SK-MEL-5 (cell line): ENCODE measurements at regions not wholly inside any gene's neighbourhood (a gene's known extent, or its start where the extent isn't known, plus 50 kb on each side); places are given as distances from the start of the nearest gene placed in this dataset.
"Not testable (repeated sequence)": the region's sequence is repeated elsewhere in the genome, so short reads cannot be mapped to it uniquely, and the experiment has no call there.

Experiments used
- DNase-seq: peaks from one replicate; pipeline ENCODE4 v3.0.0-alpha.2; 2016; ENCODE audit warnings: low read depth, low spot score
- in situ Hi-C: cut with HindIII; loops from 2 replicates; pipeline ENCODE4 v1.10.0; 2016; ENCODE audit warnings: low sequenced_read_pairs, high pct_unique_total_duplicates, low pct_unique_long_range_greater_than_20kb

DNA sequence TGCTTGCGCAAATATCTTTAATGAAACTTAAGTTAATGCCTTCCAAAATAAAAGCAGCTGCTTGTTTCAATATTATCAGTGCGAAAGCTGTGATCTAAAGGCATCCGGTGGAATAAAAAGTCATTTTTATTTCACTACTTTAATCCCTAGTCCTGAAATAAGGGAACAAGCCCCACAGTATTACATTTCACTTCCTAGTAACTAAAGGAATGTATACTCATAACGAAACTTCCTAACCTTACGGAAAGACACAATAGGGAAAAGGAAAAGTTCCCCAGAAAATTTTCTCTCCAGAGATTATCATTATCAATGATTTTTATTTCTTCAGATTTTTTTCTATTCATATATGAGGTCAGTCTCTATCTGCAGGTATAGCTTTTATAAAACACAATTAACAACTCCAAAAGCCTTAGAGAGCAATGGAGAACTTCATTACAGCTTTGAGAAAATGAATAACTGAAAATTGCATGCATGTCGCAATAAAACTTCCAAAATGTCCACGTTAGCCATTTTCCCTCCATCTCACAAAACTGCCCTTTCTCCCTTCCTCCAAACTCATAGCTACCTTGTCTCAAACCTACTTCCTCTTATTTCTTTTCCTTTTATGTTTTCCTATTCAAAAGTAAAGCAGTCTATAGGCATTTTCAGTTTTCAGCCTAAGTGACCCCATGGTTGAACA is 154.3 kb upstream of the MED13 start:
- DNase-seq: no peak
- in situ Hi-C loops: no loop called here

DNA sequence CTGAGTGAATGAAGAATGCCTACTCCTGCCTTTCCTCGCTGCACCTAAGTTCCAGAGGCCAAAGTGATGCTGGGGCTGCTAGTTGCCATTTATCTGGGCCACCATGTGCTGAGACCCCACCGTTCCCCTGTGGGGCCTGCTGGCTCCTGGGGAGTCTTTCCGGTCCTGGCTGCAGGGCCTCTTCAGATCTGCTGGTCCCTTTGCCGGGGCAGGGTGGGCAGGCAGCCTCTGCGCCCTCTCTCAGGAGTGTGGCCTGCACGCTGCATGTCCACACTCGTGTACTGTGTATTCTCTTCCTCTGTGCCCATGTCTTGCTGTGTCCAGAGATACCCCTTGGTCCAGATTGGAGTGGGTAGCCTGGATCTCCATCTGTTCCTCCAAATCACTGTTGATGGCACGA is 151.8 kb upstream of the MED13 start:
- in situ Hi-C loops: no loop called here

DNA sequence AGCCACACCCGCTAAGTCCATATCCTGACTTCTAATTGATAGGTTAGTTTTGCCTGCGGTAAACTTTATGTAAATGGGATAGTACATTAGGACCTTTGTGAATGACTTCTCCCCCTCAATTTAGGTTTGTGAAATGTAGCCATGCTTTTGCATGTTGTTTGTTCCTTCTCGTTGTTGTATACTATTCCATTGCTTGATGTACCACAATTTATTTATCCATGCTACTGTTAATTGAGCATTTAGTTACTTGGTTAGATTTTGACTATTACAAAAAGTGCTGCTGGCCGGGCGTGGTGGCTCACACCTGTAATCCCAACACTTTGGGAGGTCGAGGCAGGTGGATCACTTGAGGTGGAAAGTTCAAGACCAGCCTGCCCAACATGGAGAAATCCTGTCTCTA is 150.8 kb upstream of the MED13 start:
- in situ Hi-C loops, DNase-seq: not testable (repeated sequence)

More for the DNA sequence above, 151.8 kb upstream of the MED13 start:
- no peak for DNase-seq

DNA sequence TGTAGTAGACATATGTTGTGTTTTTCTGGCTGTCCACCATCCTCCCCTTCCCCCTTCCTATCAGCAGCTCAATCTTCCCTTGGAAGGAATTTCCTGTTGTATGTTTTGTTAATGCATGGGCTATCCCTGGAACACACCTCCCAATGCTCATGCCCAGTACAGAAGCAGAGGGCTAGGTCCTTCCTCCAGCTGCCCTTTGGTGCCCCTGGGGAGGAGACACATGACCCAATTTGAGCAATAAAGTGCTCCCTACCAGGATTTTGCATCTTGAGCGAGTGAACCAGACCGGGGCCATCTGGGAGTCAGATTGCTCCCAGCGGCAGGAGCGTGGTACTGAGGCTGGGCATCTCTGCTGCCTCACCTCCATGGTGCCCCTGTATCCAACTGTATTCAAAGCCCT is 141.5 kb upstream of the MED13 start:
- peak; percentile 65 for DNase-seq
- in situ Hi-C loops: no loop called here

DNA sequence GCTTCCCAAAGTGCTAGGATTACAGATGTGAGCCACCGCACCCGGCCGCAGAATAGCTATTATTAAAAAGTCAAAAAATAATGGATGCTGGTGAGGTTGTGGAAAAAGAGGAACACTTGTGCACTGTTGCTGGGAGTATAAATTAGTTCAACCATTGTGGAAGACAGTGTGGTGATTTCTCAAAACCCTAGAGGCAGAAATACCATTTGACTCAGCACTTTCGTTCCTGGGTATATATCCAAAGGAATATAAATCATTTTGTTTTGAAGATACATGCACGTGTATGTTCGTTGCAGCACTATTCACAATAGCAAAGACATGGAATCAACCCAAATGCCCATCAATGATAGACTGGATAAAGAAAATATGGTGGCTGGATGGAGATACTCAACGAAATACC is 132.1 kb upstream of the MED13 start:
- DNase-seq, in situ Hi-C loops: not testable (repeated sequence)

DNA sequence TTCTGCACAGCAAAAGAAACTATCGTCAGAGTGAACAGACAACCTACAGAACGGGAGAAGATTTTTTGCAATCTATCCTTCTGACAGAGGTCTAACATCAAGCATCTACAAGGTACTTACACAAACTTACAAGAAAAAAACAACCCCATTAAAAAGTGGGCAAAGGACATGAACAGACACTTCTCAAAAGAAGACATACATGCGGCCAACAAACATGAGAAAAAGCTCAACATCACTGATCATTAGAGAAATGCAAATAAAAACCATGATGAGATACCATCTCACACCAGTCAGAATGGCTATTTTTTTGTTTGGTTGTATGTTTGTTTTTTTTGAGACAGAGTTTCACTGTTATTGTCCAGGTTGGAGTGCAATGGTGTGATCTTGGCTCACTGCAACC is 131.5 kb upstream of the MED13 start:
- not testable (repeated sequence) for DNase-seq

DNA sequence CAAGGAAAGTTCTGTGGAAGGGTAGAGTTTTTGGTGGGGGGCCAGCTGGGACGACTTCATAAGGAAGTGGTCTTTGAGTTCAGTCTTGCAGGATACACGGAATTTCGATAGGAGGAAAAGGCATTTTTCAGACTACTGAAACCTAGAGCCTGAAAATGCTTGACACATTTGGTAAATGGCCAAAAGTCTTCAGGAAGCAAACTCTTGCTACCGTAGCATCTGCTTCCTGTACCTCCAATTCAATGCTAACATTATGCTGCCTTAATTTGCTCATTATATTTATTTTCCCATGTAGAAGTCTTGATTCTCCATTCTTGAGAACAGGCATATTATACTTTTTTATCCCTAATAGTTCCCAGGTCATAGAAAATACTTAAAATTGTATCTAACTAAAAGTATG is 129.3 kb upstream of the MED13 start:
- in situ Hi-C loops: no loop called here
- no peak for DNase-seq

More for the DNA sequence above, 131.5 kb upstream of the MED13 start:
- in situ Hi-C loops: not testable (repeated sequence)

DNA sequence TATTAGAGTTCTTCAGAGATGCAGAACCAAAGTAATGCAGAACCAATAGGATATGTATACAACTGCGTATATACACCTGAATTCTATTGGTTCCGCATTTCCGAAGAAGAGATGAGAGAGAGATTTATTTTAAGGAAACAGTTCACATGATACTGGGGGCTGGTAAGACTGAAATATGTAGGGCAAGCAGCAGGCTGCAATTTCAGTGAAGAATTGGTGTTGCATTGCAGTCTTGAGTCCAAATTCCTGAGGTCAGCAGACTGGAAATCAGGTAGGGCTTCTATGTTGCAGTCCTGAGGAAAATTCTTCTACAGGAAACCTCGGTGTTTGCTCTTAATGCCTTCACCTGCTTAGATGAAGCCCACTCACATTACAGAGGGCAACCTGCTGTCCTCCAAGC is 128.2 kb upstream of the MED13 start:
- in situ Hi-C loops: no loop called here
- DNase-seq: no peak

DNA sequence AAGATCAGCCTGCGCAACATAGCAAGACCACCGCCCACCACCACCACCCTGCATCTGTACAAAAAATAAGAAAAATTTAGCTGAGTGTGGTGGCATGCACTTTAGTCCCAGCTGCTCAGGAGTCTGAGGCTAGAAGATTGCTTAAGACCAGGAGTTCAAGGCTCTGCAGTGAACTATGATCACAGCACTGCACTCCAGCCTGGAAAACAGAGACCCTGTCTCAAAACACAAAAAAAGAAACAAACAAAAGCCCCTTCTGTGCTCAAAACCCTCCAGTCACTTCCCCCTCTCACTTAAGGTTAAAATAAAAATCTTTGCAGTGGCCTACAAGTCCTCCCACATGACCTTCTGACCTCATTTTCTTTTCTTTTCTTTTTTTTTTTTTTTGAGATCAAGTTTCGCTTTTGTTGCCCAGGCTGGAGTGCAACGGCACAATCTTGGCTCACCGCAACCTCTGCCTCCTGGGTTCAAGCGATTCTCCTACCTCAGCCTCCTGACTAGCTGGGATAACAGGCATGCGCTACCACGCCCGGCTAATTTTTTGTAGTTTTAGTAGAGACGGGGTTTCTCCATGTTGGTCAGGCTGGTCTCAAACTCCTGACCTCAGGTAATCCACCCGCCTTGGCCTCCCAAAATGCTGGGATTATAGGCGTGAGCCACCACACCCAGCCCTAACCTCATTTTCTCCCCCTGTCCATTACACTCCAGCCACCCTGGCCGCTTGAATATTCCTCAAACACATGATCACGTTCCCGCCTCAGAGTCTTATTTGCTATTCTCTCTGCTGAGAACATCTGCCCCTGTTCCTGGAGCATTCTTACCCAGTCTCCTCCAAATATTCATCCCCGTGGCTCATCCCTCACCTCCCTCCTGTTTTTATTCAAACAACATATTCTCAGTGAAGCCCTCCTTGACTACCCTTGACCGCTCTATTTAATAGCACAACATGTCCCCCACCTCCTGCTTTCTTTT is 126.6 kb upstream of the MED13 start:
- in situ Hi-C loops: no loop called here
- no peak for DNase-seq

DNA sequence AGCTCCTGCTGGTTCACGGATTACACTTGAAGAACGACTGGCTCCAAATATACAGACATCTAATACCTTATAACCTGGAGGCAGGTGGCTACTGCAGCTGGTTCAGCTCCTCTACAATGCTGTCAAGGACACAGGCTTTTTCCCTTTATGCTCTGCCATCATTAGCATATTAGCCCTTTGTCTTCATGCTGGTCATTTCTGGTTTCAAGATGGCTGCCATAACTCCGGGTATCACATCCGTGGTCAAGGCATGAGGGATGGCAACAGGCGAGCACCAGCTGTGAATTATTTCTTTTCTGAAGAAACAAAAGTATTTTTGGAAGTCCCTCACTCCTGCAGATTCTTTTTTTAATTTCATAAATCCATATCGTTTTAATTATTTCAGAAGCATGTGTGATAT is 124.3 kb upstream of the MED13 start:
- in situ Hi-C loops: no loop called here
- no peak for DNase-seq

DNA sequence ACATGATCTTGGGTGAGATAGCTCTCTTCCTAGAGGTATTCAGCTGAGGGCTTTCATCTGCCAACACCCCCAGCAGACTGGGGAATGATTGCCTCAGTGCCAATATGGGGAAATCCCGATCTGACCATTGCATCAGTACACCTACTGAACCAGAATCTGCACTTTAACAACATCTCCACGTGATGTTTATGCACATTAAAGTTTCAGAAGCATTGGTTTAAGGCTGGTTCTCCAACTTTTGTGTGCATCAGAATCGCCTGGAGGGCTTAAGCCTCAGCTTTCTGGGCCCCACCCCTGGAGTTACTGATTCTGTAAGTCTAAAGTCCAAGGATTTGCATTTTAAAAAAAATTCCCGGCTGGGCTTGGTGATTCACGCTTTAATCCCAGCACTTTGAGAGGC is 123.6 kb upstream of the MED13 start:
- DNase-seq: no peak
- in situ Hi-C loops: no loop called here

DNA sequence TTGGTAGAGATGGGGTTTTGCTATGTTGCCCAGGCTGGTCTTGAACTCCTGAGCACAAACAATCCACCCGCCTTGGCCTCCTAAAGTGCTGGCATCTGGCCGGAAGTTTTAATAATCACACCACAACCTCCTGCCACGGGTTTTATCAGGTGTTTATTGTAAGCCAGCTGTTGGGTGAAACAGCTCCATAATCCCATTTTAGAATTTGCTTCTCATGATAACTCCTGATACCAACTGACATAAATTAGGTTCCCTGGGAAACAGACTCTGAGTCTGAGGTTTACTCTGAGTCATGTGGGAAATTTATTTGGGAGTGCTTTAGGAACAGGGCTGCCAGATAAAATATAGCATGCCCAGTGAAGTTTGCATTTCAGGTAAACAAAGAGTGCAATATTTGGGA is 122.6 kb upstream of the MED13 start:
- in situ Hi-C loops: no loop called here
- DNase-seq: no peak

DNA sequence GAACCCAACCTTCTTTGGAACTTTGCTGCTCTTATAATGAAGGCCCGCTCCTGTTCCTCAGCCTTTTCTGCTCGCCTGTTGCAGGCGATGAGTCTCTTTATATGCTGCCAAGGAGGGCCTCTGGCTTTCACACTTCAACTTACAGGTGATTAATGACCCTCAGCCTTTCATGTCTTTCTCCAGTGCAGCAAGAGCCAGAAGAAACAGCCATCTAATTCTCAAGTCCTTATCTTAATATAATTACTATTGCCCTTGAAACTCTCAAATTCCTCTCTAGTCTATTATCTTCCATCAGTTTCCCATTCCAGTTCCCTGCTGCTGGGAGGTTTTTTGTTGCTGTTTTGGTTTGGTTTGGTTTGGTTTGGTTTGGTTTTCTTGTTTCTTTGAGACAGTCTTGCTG is 121.8 kb upstream of the MED13 start:
- no peak for DNase-seq
- in situ Hi-C loops: no loop called here

DNA sequence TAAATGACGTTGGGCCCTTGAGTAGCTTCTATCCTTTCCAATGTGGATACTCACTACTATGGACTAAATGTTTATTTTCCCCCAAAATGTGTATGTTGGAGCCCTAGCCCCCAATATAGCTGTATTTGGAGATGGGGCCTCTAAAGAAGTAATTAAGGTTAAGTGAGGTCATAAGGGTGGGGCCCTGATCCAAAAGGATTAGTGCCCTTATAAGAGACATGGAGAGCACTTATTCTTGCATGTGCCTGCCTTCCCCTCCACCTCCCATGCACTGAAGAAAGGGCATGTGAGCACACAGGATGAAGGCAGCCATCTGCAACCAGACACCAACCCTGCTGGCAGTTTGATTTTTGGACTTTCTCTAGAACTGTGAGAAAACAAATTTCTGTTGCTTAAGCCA is 115.7 kb upstream of the MED13 start:
- in situ Hi-C loops: no loop called here
- no peak for DNase-seq

DNA sequence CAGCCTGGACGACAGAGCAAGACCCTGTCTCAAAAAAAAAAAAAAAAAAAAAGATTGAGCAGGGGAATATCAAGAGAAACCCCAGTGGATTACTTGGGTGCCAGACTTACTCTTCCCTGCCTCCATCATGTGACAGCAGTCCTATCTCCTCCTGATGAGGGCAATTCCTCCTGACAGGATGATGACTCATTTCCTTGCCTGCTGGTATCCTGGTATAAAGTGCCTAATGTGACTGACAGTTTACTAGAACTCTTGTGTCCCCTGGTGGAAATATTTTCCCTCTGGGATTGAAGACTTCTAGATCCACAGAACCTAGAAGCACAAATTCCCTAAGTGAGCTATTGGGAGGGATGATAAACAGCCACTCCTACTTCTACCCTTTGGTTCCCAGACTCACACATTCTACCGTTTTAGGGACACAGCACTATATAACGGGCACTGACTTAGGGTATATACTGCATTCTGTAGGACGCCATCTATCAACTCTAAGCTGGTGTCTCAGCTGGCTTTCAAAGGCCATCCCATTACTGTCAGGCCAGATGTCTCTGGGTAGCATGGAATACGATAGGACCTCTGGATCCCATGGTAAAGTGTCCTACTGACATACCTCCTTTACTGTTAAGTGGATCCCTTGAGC is 114.6 kb upstream of the MED13 start:
- in situ Hi-C loops: no loop called here
- DNase-seq: peak; percentile 93

DNA sequence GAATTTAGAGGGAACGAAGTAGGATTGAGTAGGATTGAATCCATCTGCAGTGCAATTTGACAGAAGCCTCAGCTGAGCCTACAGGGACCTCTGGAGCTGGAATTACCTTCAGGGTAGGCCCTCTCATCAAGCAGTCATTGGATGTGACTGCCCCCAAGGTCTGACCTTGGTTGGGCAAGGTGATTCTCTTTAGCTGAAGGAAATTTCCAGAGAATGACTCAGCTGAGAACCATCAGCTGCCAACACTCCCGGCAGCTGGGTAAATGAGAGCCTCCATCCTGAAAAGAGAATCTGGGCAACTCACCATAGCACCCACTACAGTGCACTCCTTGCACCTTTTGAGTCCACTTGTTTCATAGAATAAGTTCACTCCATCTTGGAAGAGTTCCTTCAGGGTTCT is 113.5 kb upstream of the MED13 start:
- DNase-seq: no peak
- in situ Hi-C loops: no loop called here

DNA sequence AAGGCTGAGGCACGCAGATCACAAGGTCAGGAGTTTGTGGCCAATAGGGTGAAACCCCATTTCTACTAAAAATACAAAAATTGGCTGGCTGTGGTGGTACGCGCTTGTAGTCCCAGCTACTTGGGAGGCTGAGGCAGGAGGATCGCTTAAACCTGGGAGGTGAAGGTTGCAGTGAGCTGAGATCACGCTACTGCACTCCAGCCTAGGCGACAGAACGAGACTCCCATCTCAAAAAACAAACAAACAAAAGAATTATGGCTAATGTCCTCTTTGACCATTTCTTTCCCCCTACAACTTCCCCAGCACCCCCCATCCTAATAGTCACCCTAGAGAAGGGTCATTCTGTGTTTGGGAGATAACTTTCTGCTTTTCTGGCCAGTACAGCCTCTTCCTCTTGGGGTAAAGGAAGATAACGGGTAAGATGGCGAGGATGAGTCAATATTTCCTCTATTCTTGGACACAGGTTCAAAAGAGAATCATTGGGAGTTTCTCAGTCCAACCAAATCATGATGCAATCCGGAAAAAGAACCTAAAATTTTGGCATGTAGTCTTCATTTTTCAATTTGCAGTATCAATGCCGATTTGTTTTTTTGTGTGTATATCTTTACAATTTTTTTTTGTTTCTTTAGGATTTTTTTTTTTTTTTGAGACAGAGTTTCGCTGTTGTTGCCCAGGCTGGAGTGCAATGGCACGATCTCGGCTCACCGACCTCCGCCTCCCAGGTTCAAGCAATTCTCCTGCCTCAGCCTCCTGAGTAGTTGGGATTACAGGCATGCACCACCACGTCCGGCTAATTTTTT is 107.6 kb upstream of the MED13 start:
- DNase-seq: no peak
- in situ Hi-C loops: no loop called here

DNA sequence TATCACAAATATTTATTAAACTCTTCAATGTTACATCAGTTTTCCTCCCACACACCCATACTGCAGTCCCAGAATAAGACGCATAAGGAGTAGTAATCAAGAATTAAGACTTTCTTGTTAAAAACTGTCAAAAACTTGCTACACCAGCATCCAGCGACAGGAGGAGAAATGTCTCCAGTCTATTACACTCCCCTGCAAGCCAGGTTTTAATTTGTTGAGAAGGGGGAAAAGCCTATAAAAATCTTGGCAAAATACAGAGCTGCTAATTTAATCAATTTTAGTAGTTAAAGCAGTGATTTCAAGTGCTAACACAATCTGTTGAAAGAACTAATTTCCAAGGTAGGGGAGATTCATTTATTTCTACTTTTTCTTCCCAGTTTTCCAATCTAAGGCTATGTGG is 102.0 kb upstream of the MED13 start:
- in situ Hi-C loops: no loop called here
- DNase-seq: no peak
